ENCODE measurements at regions not wholly inside any gene's neighbourhood (a gene's known extent, or its start where the extent isn't known, plus 50 kb on each side); places are given as distances from the start of the nearest gene placed in this dataset.

DNA sequence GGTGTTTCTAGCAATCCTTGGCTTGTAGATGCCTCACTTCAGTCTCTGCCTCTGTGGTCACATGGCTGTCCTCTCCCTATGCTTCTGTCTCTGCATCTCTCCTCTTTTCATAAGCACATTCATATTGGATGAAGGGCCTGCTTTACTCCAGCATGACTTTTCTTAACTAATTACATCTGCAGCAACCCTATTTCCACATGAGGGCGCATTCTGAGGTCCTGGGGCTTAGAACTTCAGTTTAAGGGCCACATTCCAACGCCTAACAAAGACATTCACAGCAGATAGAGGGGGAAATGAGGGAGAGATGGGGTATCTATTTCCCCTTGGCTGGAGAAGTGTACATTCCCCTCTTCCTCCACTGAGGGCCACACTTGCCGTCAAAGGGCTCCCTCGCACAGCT lies 489.1 kb upstream of the SALL1 start:
- H3K27ac ChIP-seq (replicated peaks), result no peak overlapping the region
- peaks cover 3% of the 10 kb centered on the region for H3K27me3 ChIP-seq (ENCODE audit: insufficient read depth, poor library complexity, severe bottlenecking)
- TF ChIP-seq, protein P1, sequence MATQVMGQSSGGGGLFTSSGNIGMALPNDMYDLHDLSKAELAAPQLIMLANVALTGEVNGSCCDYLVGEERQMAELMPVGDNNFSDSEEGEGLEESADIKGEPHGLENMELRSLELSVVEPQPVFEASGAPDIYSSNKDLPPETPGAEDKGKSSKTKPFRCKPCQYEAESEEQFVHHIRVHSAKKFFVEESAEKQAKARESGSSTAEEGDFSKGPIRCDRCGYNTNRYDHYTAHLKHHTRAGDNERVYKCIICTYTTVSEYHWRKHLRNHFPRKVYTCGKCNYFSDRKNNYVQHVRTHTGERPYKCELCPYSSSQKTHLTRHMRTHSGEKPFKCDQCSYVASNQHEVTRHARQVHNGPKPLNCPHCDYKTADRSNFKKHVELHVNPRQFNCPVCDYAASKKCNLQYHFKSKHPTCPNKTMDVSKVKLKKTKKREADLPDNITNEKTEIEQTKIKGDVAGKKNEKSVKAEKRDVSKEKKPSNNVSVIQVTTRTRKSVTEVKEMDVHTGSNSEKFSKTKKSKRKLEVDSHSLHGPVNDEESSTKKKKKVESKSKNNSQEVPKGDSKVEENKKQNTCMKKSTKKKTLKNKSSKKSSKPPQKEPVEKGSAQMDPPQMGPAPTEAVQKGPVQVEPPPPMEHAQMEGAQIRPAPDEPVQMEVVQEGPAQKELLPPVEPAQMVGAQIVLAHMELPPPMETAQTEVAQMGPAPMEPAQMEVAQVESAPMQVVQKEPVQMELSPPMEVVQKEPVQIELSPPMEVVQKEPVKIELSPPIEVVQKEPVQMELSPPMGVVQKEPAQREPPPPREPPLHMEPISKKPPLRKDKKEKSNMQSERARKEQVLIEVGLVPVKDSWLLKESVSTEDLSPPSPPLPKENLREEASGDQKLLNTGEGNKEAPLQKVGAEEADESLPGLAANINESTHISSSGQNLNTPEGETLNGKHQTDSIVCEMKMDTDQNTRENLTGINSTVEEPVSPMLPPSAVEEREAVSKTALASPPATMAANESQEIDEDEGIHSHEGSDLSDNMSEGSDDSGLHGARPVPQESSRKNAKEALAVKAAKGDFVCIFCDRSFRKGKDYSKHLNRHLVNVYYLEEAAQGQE (IDR thresholded peaks at IDR 0.05; ENCODE audit: insufficient replicate concordance, low read depth), result no peak
- TF ChIP-seq, protein P2, sequence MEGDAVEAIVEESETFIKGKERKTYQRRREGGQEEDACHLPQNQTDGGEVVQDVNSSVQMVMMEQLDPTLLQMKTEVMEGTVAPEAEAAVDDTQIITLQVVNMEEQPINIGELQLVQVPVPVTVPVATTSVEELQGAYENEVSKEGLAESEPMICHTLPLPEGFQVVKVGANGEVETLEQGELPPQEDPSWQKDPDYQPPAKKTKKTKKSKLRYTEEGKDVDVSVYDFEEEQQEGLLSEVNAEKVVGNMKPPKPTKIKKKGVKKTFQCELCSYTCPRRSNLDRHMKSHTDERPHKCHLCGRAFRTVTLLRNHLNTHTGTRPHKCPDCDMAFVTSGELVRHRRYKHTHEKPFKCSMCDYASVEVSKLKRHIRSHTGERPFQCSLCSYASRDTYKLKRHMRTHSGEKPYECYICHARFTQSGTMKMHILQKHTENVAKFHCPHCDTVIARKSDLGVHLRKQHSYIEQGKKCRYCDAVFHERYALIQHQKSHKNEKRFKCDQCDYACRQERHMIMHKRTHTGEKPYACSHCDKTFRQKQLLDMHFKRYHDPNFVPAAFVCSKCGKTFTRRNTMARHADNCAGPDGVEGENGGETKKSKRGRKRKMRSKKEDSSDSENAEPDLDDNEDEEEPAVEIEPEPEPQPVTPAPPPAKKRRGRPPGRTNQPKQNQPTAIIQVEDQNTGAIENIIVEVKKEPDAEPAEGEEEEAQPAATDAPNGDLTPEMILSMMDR (IDR thresholded peaks at IDR 0.05; ENCODE audit: insufficient read depth, low read length), result no peak
- TF ChIP-seq POLR2AphosphoS5 (IDR thresholded peaks at IDR 0.05; ENCODE audit: low read depth), result no peak
- no peak for TF ChIP-seq SPI1 (IDR thresholded peaks at IDR 0.05; ENCODE audit: borderline replicate concordance, low read depth)
- no peak for TF ChIP-seq GABPA (IDR thresholded peaks at IDR 0.05; ENCODE audit: low read depth)
- no peak overlapping the region for H3K4me3 ChIP-seq (replicated peaks; ENCODE audit: insufficient read depth, low read length)
- no peak for DNase-seq (ENCODE audit: low read depth in 1 of 2, low spot score in 1 of 2)

DNA sequence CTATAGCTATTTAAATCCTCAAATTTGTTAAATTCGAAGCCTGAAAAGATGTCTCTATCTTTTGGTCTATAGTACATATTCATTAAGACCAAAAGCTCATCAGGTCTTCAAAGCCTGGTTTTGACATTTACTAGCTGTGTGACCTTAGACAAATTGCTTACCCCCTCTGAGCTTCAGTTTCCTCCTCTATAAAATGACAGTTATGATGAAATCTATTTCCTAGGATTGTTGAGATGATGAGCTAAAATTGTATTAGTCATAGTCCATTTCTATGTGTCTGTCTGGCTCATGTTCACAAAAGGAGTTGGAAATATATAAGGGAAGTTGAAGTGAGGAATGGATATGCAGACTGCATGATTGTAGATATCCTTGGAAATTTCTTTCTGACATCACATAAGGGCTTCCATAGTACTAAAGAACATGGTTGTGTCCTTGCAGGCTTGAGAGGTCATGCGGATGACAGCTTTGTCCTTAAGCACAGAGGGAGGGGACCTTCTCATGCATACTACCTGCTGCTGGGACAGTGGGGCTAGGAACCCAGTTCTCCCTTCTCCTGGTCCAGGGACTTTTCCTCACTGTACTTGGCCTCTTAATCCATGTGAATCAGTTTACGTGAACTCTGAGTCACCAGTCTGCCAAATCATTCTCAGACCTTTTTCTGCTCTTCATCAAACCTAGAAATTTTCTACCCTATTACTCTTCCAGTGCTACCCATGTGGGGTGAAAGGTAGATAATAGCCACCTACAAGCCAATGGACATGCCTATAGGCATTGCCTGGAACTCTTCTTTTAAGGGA lies 487.5 kb upstream of the SALL1 start:
- no peak for TF ChIP-seq POLR2AphosphoS5 (IDR thresholded peaks at IDR 0.05; ENCODE audit: low read depth)
- TF ChIP-seq GABPA (IDR thresholded peaks at IDR 0.05; ENCODE audit: low read depth), result no peak
- TF ChIP-seq, protein P2 (IDR thresholded peaks at IDR 0.05; ENCODE audit: insufficient read depth, low read length), result no peak
- TF ChIP-seq SPI1 (IDR thresholded peaks at IDR 0.05; ENCODE audit: borderline replicate concordance, low read depth), result no peak
- TF ChIP-seq, protein P1 (IDR thresholded peaks at IDR 0.05; ENCODE audit: insufficient replicate concordance, low read depth), result no peak
- Histone ChIP-seq H3K4me3 (replicated peaks; ENCODE audit: insufficient read depth, low read length) (no peak overlapping the region), H3K27ac (replicated peaks) (no peak overlapping the region), H3K27me3 (ENCODE audit: insufficient read depth, poor library complexity, severe bottlenecking) (peaks cover 3% of the 10 kb centered on the region)
- DNase-seq (ENCODE audit: low read depth in 1 of 2, low spot score in 1 of 2), result no peak

DNA sequence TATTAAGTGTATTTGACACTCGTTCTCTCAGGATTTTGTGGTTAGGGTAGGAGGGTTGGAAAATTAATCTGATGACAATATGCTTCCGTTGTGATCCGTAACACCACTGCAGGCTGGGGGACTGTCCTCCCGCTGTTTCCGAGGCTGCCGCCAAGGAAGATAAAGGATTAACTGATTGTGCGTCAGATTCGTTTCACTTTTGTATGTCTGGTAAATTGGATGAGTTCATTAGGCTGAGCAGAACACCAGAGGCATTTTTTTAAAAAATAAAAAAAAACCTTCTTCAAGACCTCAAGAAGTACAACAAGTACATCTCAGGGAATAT lies 486.7 kb upstream of the SALL1 start:
- no peak for TF ChIP-seq GABPA (IDR thresholded peaks at IDR 0.05; ENCODE audit: low read depth)
- TF ChIP-seq, protein P1 (IDR thresholded peaks at IDR 0.05; ENCODE audit: insufficient replicate concordance, low read depth), result no peak
- no peak for TF ChIP-seq POLR2AphosphoS5 (IDR thresholded peaks at IDR 0.05; ENCODE audit: low read depth)
- TF ChIP-seq, protein P2 (IDR thresholded peaks at IDR 0.05; ENCODE audit: insufficient read depth, low read length), result no peak
- TF ChIP-seq SPI1 (IDR thresholded peaks at IDR 0.05; ENCODE audit: borderline replicate concordance, low read depth), result no peak
- no peak for DNase-seq (ENCODE audit: low read depth in 1 of 2, low spot score in 1 of 2)
- Histone ChIP-seq H3K27ac (replicated peaks) (no peak overlapping the region), H3K4me3 (replicated peaks; ENCODE audit: insufficient read depth, low read length) (no peak overlapping the region), H3K27me3 (ENCODE audit: insufficient read depth, poor library complexity, severe bottlenecking) (peaks cover 3% of the 10 kb centered on the region)

All from HL-60 (cell line).